Neutrophil (primary cell): ENCODE measurements at regions not wholly inside any gene's neighbourhood (a gene's known extent, or its start where the extent isn't known, plus 50 kb on each side); places are given as distances from the start of the nearest gene placed in this dataset.

Source experiments
- H3K27ac ChIP-seq: fragments of 200-600 bp; sonication (generic); 2 replicates; pipeline ENCODE4 v1.5.1; 2016; ENCODE audit warnings: mild to moderate bottlenecking, moderate library complexity
- H3K27me3 ChIP-seq: fragments of 200-600 bp; sonication (generic); 2 replicates; pipeline ENCODE4 v1.6.0; 2016; ENCODE audit warnings: mild to moderate bottlenecking
- H3K36me3 ChIP-seq: fragments of 200-600 bp; sonication (generic); 2 replicates; pipeline ENCODE4 v1.5.1; 2017
- H3K4me1 ChIP-seq, 2 experiments: fragments of 200-600 bp in 1 of 2; sonication (generic) in 1 of 2; 1 replicate in 1 of 2; 2 replicates in 1 of 2; pipeline versions ENCODE4 v1.5.1 to v1.6.1; 2013 to 2016; ENCODE audit warnings: low read depth in 1 of 2, low read length in 1 of 2, mild to moderate bottlenecking in 1 of 2, moderate library complexity in 1 of 2; ENCODE audit not compliant: control insufficient read depth in 1 of 2, insufficient read depth in 1 of 2
- H3K4me3 ChIP-seq, 2 experiments: fragments of 200-600 bp in 1 of 2; sonication (generic) in 1 of 2; 1 replicate in 1 of 2; 2 replicates in 1 of 2; pipeline ENCODE4 v1.5.1; 2013 to 2016; ENCODE audit warnings: low read depth in 1 of 2, low read length in 1 of 2, mild to moderate bottlenecking in 1 of 2, moderate library complexity in 1 of 2
- H3K9me3 ChIP-seq: fragments of 200-600 bp; sonication (generic); 2 replicates; pipeline ENCODE4 v1.5.1; 2016
- TF ChIP-seq, protein P1 (sequence below): fragments of 200-600 bp; sonication (generic); IDR thresholded peaks from 2 replicates; pipeline ENCODE4 v1.5.1; 2016; ENCODE audit warnings: antibody characterized with exemption

DNA sequence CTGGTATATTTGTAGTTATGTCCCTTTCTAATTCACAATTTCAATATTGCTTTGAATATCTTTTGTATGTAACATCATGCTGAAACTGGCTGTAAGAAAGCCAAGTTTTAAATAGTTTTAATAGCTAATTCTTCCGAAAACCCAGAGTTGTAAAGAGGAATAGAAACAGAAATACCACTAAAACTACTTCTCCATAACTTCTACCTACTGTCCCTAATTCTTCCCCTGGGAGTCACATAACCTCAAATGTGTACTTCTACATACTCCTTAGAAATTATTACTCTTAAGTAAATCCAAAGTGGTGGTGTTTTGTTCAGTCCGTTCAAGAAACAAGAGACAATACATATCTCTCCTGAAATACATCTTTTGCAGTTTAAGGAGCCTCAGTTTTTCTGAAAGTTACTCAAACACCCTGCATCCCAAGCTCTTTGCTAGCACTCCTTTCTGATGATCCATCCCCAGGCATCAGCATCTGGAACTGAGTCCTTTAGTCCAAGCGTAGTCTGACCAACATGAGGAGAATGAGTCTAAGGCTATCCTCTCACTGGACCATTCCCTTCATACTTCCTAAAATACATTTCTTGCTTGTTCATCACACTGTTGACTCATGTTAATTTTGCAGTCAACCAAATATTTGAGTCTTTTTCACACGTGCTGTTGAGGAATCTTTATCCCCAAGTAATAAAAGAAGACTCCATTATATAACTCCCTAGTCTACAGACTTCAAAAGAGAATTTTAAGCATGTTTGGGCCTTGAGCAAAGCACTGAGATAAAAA, 214.3 kb upstream of the NUDT4 start:
- TF ChIP-seq, protein P1, sequence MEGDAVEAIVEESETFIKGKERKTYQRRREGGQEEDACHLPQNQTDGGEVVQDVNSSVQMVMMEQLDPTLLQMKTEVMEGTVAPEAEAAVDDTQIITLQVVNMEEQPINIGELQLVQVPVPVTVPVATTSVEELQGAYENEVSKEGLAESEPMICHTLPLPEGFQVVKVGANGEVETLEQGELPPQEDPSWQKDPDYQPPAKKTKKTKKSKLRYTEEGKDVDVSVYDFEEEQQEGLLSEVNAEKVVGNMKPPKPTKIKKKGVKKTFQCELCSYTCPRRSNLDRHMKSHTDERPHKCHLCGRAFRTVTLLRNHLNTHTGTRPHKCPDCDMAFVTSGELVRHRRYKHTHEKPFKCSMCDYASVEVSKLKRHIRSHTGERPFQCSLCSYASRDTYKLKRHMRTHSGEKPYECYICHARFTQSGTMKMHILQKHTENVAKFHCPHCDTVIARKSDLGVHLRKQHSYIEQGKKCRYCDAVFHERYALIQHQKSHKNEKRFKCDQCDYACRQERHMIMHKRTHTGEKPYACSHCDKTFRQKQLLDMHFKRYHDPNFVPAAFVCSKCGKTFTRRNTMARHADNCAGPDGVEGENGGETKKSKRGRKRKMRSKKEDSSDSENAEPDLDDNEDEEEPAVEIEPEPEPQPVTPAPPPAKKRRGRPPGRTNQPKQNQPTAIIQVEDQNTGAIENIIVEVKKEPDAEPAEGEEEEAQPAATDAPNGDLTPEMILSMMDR = no peak
- Histone ChIP-seq H3K4me3 (no peak overlapping the region), H3K4me1 (peaks cover 11 to 19% of the 10 kb centered on the region in 2 experiments), H3K27me3 (no peaks in the 10 kb centered on the region), H3K9me3 (no peaks in the 10 kb centered on the region), H3K27ac (no peak overlapping the region), H3K36me3 (no peaks in the 10 kb centered on the region)

DNA sequence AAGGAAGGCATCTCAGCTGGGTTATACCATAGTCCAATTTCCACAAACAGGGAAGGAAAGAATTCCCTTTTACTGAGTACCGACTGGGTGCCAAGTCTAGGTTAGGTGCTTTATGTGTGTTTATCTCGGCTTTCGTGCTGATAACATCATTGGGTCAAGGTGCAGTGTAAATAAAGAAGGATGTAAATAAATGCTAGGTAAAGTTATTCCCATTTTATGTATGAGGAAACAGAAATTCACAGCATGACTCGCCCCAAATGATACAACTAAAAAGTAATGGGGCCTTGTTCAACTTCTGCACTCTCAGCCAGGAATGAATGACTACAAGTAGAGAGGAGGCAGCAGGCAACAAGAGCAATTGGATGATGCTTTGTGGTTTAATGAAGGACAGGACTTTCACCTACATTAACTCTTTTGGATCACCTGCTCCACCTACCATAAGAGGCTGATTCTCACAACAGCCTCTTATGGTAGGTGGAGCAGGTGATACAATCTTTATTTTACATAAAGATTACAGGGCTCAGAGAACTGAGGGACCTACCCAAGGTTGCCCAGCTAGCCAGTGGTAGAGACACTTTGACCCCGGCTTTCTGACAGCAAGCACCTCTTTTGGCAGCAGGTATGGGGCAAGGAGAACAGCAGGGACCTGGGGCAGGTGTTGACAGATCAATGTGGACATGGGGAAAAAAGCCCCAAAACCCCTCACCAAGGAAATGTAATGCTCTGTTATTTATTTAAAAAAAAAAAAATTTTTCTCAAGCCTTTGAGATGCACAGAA, 213.4 kb upstream of the NUDT4 start:
- Histone ChIP-seq H3K9me3 (no peaks in the 10 kb centered on the region), H3K4me1 (peaks cover 11 to 19% of the 10 kb centered on the region in 2 experiments), H3K36me3 (no peaks in the 10 kb centered on the region), H3K4me3 (no peak overlapping the region), H3K27me3 (no peaks in the 10 kb centered on the region), H3K27ac (no peak overlapping the region)
- TF ChIP-seq, protein P1 = no peak

DNA sequence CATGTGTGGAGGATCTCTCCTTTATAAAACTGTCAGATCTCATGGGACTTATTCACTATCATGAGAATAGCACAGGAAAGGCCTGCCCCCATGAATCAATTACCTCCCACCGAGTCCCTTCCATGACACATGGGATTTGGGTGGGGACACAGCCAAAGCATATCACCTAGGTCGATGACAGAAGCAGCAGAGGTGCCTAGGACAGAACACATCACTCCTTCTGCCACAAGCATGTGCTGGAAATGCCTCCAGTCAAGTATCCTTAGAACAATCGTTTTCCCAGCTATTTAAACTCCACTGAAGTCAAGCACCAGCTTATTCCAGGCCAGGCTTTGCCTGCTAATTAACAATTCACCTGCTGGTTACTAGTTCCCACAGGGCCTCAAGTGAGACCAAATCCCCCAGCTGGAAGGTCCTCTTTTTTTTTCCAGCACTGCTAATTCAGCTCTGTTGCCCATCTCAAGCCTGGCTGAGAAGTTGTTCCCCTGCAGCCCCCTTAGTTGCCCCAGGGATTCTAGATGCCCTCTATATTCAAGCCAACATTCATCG, 212.3 kb upstream of the NUDT4 start:
- Histone ChIP-seq H3K4me3 (no peak overlapping the region), H3K36me3 (no peaks in the 10 kb centered on the region), H3K27ac (peak overlapping the region; percentile 39), H3K4me1 (peaks cover 11 to 19% of the 10 kb centered on the region in 2 experiments), H3K9me3 (no peaks in the 10 kb centered on the region), H3K27me3 (no peaks in the 10 kb centered on the region)
- TF ChIP-seq, protein P1 = no peak

- no peaks in the 10 kb centered on the region for H3K27me3 ChIP-seq
- no peaks in the 10 kb centered on the region for H3K36me3 ChIP-seq
- peak overlapping the region; percentile 21 for H3K27ac ChIP-seq
- peaks cover 11 to 19% of the 10 kb centered on the region in 2 experiments for H3K4me1 ChIP-seq
- no peak overlapping the region for H3K4me3 ChIP-seq
- TF ChIP-seq, protein P1 = no peak
- H3K9me3 ChIP-seq = no peaks in the 10 kb centered on the region
Observed at GRCh38 chr12:93166541-93167307, 211.0 kb upstream of the NUDT4 start.

DNA sequence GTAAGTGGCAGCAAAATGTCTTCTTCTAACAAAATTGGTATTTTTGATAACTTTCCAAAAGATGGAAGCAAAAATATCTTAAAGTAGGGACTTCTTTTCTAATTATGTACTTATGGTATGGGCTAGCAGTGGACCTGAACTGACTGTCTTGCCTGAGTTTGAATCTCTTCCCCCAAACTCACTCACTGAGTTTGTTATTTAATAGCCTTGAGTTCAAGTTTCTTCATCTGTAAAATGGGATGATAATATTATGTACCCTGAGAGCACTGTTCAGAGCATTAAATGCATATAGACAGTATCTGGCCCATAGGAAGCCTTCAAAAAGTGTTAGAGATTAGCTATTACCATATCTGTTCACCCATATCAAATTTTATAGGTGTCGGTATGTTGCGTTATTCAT, 210.4 kb upstream of the NUDT4 start:
- H3K36me3 ChIP-seq = no peaks in the 10 kb centered on the region
- H3K27me3 ChIP-seq = no peaks in the 10 kb centered on the region
- H3K4me3 ChIP-seq = no peak overlapping the region
- no peaks in the 10 kb centered on the region for H3K9me3 ChIP-seq
- peaks cover 14 to 22% of the 10 kb centered on the region in 2 experiments for H3K4me1 ChIP-seq
- no peak overlapping the region for H3K27ac ChIP-seq
- TF ChIP-seq, protein P1 = no peak
